NCI-H82 (cell line): ENCODE measurements at regions not wholly inside any gene's neighbourhood (a gene's known extent, or its start where the extent isn't known, plus 50 kb on each side); places are given as distances from the start of the nearest gene placed in this dataset.

Experiments
- DNase-seq: peaks from one replicate; lab custom pipeline; 2025; lab: John Stamatoyannopoulos, UW

DNA sequence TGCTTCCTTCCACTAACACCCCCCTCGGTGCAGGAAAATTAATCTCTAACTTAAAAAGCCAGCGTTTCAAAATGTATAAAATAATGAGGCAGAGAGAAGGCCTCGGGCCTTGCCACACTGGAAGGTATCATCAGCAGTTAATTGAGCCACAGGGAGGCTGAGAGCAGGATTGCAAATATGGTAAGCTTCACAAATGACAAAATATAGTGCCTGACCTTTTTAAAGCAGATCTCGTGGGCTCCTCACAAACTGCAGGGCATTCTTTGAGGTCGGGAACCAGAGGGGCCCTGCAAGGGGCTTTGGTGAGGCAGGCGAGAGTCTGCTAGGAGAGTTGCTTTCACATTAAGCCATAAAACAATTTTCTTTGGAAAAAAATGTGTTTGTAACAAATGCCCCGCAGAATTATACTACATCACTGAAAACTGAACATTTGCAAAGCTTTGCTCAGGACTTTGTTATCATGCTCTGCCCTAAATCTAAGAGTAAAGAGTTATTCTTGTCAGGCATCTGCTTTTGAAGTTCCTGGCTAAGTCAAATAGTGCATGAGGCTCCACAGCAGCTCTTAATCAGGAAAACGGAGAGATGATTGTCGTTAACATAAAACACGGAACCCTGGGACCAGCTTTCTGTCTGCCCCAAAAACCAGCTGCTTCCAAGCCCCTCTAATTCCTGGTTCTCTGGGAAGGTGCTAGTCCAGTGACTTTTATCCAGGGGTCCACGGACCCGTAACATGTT is 61.4 kb upstream of the SYT13 start:
- DNase-seq: no peak

DNA sequence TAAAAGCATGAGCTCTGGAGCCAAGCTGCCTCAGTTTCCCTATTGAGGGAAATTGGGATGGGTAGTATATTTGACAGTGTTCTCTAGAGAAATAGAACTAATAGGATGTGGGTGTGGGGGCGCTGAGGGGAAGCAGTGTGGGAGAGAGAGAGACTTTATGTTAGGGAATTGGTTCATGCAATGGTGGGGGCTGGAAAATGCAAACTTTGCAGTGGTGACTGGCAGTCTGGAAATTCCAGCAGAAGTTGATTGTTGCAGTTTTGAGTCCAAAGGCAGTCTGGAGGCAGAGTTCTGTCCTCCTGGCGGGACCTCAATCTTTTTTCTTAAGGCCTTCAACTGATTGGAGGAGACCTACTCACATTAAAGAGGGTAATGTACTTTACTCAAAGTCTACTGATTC is 59.4 kb upstream of the SYT13 start:
- DNase-seq: no peak

GRCh38 chr11:45344028-45344427 is 57.9 kb upstream of the SYT13 start:
- DNase-seq: no peak

GRCh38 chr11:45343444-45343843 is 57.3 kb upstream of the SYT13 start:
- DNase-seq: no peak

DNA sequence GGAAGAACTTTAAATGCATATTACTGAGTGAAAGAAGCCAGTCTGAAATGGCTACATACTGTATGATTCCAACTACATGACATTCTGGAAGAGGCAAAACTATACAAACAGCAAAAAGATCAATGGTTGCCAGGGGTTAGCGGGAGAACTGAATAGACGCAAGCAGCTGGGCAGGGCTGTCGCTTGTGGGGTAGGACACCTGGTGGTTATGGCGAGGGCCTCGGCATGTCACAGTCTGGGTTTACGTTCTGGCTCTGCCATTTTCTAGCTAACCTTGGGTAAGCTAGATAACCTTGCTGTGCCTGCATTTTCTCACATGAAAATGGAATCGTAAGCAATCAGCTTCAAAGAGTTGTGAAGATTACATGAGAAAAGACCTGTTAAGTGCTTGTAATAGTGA is 55.2 kb upstream of the SYT13 start:
- DNase-seq: no peak

- DNase-seq: peak; percentile 95
These were observed 53.8 kb upstream of the SYT13 start for GRCh38 chr11:45339729-45340519.

DNA sequence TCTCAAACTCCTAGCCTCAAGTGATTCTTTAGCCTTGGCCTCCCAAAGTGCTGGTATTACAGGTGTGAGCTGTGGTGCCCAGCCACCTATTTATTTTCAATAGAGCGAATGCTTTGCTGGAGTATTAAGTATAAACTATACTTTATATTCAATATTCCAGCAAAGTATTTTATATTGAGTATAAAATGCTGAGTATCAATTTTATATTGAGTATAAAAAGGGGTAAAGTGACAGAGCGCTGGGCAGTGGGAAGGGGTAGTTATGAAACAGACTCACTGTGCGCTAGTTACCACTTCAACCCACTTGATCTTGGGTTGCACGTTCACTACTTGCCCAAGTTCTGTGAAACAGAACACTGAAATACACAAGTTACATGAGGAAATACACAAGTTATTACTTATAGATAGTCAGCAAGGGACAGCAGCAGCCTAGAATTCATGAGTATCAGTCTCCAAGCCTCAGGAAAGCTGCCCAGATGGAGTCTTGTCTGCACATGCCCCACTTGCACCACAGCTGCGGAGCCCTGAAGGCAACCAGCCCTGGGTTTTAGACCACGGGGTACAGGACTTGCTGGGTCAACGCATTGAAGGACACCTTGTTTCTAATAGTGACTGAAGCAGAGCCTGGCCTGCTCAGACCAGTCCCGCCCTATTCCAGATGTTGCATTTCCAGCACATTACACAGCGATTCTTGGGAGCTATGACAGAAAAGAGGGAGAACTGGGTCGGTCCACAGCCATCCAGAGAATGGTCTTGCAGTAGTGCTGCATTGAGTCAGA is 51.6 kb upstream of the SYT13 start:
- DNase-seq: no peak

DNA sequence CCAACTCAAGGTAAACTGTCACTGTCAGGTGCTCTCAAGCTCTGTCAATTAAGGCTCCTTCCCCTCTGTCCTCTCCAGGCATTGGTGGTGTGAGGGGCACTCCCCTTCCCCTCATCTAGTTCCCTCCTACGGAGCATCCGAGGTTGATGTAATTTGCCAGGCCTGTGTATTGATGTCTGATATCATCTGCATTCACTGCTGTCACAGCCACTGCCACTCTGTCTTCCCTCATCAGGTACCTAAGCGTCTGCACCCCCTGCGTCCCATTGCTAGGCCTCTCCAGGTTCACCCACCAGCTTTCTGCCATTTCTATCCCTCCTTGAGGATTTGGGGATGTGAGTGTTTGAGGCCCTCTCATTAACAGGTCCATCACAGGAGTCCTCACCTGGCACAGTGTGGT is 50.0 kb upstream of the SYT13 start:
- DNase-seq: no peak
